Ectodermal cell (in vitro differentiated cells): ENCODE measurements at regions not wholly inside any gene's neighbourhood (a gene's known extent, or its start where the extent isn't known, plus 50 kb on each side); places are given as distances from the start of the nearest gene placed in this dataset.

Experiments used
- H3K27ac ChIP-seq: 2 replicates; pipeline ENCODE4 v1.7.0; 2013; ENCODE audit warnings: mild to moderate bottlenecking, low read depth, low read length; ENCODE audit not compliant: insufficient read depth, poor library complexity, severe bottlenecking
- H3K27me3 ChIP-seq: 2 replicates; pipeline ENCODE4 v1.7.0; 2013; ENCODE audit warnings: mild to moderate bottlenecking, low read length; ENCODE audit not compliant: insufficient read depth, control insufficient read depth, poor library complexity, severe bottlenecking
- H3K36me3 ChIP-seq: one replicate; pipeline ENCODE4 v1.7.0; 2013; ENCODE audit warnings: low read length; ENCODE audit not compliant: control insufficient read depth, insufficient read depth
- H3K4me1 ChIP-seq: one replicate; pipeline ENCODE4 v1.7.0; 2013; ENCODE audit warnings: low read length; ENCODE audit not compliant: control insufficient read depth, insufficient read depth
- H3K4me3 ChIP-seq: 2 replicates; pipeline ENCODE4 v1.7.0; 2013; ENCODE audit warnings: low read depth, low read length, control low read depth; ENCODE audit not compliant: insufficient read depth
- H3K9me3 ChIP-seq: 2 replicates; pipeline ENCODE4 v1.7.0; 2013; ENCODE audit warnings: mild to moderate bottlenecking, low read length, moderate library complexity; ENCODE audit not compliant: control insufficient read depth
- WGBS, 2 experiments: methylation state at CpG; one replicate each; pipeline ENCODE4 v1.1.7; 2013; ENCODE audit warnings: missing lambda C conversion rate in 2 of 2; 5-methylcytosine and 5-hydroxymethylcytosine counted together

GRCh38 chr2:145987793-145988192, 1467.9 kb upstream of the ZEB2 start:
- Histone ChIP-seq H3K27ac (no peak overlapping the region), H3K27me3 (no peaks in the 10 kb centered on the region), H3K36me3 (no peaks in the 10 kb centered on the region), H3K9me3 (no peaks in the 10 kb centered on the region), H3K4me3 (no peak overlapping the region), H3K4me1 (no peaks in the 10 kb centered on the region)
- 94 to 96% methylated on average over 2 of the region's 2 CpGs for WGBS, 2 experiments

DNA sequence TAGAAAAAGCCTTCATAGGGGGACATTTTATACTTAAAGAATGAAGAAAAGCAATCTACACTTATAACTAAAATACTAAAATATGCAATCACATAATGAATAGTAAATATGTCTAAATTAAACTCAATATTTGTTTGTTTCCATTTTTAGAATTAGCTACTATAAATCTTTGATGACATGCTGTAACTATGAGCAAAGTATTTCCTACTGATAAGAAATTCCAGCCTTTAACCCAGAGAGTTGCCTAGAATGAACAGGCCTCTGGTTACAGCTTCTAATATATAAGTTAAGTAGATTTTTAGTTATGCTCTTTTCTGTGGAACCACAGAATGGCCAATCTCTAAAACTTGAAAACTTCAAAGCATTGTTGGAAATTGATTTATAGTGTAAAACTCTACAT, 1465.6 kb upstream of the ZEB2 start:
- Histone ChIP-seq H3K27ac (no peak overlapping the region), H3K36me3 (no peaks in the 10 kb centered on the region), H3K4me3 (no peak overlapping the region), H3K9me3 (no peaks in the 10 kb centered on the region), H3K4me1 (no peaks in the 10 kb centered on the region), H3K27me3 (no peaks in the 10 kb centered on the region)

GRCh38 chr2:145984580-145984979, 1464.7 kb upstream of the ZEB2 start:
- 91 to 100% methylated on average over 2 of the region's 2 CpGs for WGBS, 2 experiments
- no peaks in the 10 kb centered on the region for H3K27me3 ChIP-seq
- H3K27ac ChIP-seq: no peak overlapping the region
- H3K36me3 ChIP-seq: no peaks in the 10 kb centered on the region
- H3K4me1 ChIP-seq: no peaks in the 10 kb centered on the region
- H3K4me3 ChIP-seq: no peak overlapping the region
- H3K9me3 ChIP-seq: no peaks in the 10 kb centered on the region

GRCh38 chr2:145980318-145980717, 1460.4 kb upstream of the ZEB2 start:
- no peak overlapping the region for H3K27ac ChIP-seq
- no peaks in the 10 kb centered on the region for H3K36me3 ChIP-seq
- H3K27me3 ChIP-seq: no peaks in the 10 kb centered on the region
- H3K9me3 ChIP-seq: no peaks in the 10 kb centered on the region
- WGBS, 2 experiments: 83% methylated on average over 1 of the region's 2 CpGs; no CpG with 5 or more reads in 1 of the 2 experiments
- H3K4me1 ChIP-seq: no peaks in the 10 kb centered on the region
- no peak overlapping the region for H3K4me3 ChIP-seq

- H3K9me3 ChIP-seq: no peaks in the 10 kb centered on the region
- WGBS, 2 experiments: 87 to 100% methylated on average over 2 of the region's 3 CpGs
- H3K27ac ChIP-seq: no peak overlapping the region
- H3K4me1 ChIP-seq: no peaks in the 10 kb centered on the region
- no peak overlapping the region for H3K4me3 ChIP-seq
- H3K36me3 ChIP-seq: no peaks in the 10 kb centered on the region
- H3K27me3 ChIP-seq: no peaks in the 10 kb centered on the region
Observed at GRCh38 chr2:145975406-145975805, 1455.5 kb upstream of the ZEB2 start.

DNA sequence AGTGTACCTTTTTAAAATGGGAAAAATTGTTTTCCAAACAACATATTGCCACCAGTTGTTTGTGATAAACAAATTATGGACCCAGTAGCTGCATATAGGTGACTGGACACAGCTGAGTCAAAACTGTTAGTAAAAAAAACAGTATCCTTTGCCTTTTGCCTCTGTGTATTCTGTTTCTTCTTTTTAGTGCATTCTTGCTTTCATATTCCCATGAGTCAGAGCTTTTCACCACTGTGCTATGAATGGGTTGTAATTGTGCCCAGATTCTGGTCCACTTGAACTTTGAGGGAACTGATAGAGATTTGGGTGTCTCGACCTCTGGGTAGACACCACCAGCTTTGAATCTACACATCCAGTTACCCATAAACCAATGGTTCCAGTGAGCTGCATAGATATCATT, 1441.9 kb upstream of the ZEB2 start:
- H3K27me3 ChIP-seq: no peaks in the 10 kb centered on the region
- no peak overlapping the region for H3K4me3 ChIP-seq
- H3K27ac ChIP-seq: no peak overlapping the region
- H3K4me1 ChIP-seq: no peaks in the 10 kb centered on the region
- WGBS, 2 experiments: 86% methylated on average over 1 of the region's 1 CpG; no CpG with 5 or more reads in 1 of the 2 experiments
- no peaks in the 10 kb centered on the region for H3K36me3 ChIP-seq
- H3K9me3 ChIP-seq: no peaks in the 10 kb centered on the region

DNA sequence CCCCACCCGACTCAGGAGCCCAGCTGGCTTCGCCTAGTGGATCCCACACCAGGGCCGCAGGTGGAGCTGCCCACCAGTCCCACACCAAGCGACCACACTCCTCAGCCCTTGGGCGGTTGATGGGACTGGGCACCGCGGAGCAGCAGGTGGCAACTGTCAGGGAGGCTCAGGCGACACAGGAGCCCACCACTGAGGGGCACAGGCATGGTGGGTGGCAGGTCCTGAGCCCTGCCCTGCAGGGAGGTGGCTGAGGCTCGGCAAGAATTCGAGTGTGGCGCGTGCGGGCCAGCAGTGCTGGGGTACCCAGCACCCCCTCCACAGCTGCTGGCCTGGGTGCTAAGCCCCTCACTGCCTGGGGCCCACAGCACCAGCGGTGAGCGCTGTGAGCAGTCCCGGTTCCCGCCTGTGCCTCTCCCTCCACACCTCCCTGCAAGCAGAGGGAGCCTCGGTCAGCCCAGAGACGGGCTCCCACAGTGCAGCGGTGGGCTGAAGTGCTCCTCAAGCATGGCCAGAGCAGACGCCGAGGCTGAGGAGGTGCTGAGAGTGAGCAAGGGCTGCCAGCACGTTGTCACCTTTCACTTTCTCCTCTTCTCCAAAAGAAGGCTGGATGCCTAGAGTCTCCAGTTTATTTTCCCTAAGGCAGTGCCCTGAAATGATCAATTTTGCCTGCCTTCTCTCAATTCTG, 1440.7 kb upstream of the ZEB2 start:
- WGBS, 2 experiments: 95 to 96% methylated on average over 23 of the region's 23 CpGs
- Histone ChIP-seq H3K4me3 (no peak overlapping the region), H3K27ac (no peak overlapping the region), H3K36me3 (no peaks in the 10 kb centered on the region), H3K4me1 (no peaks in the 10 kb centered on the region), H3K27me3 (no peaks in the 10 kb centered on the region), H3K9me3 (no peaks in the 10 kb centered on the region)

GRCh38 chr2:145958611-145959010, 1438.7 kb upstream of the ZEB2 start:
- Histone ChIP-seq H3K27ac (no peak overlapping the region), H3K27me3 (no peaks in the 10 kb centered on the region), H3K36me3 (no peaks in the 10 kb centered on the region), H3K9me3 (no peaks in the 10 kb centered on the region), H3K4me1 (no peaks in the 10 kb centered on the region), H3K4me3 (no peak overlapping the region)
- 93 to 95% methylated on average over 4 of the region's 4 CpGs for WGBS, 2 experiments

DNA sequence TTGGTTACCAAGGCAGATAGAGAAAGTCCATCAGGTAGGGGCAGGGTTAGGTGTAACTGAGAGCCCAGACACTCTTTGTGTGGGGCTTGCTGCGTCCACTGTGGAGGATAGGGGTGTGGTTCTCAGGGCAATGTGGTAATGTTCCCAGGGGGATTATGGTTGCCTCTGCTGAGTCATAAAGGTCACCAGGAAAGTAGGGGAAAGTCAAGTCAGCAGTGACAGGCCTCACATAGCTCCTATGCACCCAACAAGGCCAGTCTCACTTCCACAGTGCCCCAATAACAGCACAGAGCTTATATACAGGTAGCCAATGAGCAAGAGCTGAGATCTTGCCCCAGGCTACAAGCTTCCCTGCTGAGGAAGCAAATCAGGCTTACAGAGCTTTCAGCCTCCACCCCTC, 1438.0 kb upstream of the ZEB2 start:
- H3K4me3 ChIP-seq: no peak overlapping the region
- H3K27me3 ChIP-seq: no peaks in the 10 kb centered on the region
- no peaks in the 10 kb centered on the region for H3K9me3 ChIP-seq
- WGBS, 2 experiments: 0 to 4% methylated on average over 1 of the region's 1 CpG
- H3K4me1 ChIP-seq: no peaks in the 10 kb centered on the region
- no peak overlapping the region for H3K27ac ChIP-seq
- no peaks in the 10 kb centered on the region for H3K36me3 ChIP-seq

GRCh38 chr2:145939949-145940348, 1420.0 kb upstream of the ZEB2 start:
- Histone ChIP-seq H3K4me3 (no peak overlapping the region), H3K27ac (no peak overlapping the region), H3K36me3 (no peaks in the 10 kb centered on the region), H3K4me1 (peaks cover 12% of the 10 kb centered on the region), H3K27me3 (no peaks in the 10 kb centered on the region), H3K9me3 (no peaks in the 10 kb centered on the region)
- WGBS, 2 experiments: 88 to 98% methylated on average over 1 of the region's 1 CpG

DNA sequence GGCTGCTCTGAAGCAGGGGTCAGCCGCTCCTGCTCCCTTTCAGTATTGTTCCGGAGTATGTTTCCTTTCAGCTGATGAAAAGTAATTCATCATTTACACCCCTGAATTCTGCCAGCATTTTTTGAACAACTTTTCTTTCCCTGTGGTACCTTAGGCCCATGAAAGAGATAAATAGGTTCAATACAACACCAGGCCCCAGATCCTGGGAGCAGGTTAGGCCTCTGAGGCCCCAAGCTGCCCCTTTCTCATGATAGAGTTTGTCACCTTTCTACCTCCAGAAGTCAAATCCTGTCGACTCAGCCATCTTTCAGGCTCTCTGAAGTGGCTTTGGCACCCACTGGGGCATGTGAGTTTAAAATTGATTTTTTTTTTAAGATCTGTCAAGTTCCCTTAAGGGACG, 1415.1 kb upstream of the ZEB2 start:
- WGBS, 2 experiments: 30 to 39% methylated on average over 4 of the region's 4 CpGs
- Histone ChIP-seq H3K27ac (peak overlapping the region; percentile 88), H3K9me3 (no peaks in the 10 kb centered on the region)

More for the DNA sequence above, 1415.1 kb upstream of the ZEB2 start:
- Histone ChIP-seq H3K4me3 (no peak overlapping the region), H3K4me1 (peaks cover 30% of the 10 kb centered on the region), H3K27me3 (no peaks in the 10 kb centered on the region), H3K36me3 (no peaks in the 10 kb centered on the region)
